ENCODE measurements at regions not wholly inside any gene's neighbourhood (a gene's known extent, or its start where the extent isn't known, plus 50 kb on each side); places are given as distances from the start of the nearest gene placed in this dataset.

- DNase-seq (ENCODE audit: low read depth, low spot score): no peak
- in situ Hi-C loops (cut with HindIII; ENCODE audit: low pct_unique_long_range_greater_than_20kb, low sequenced_read_pairs): no loop called here
Observed at GRCh38 chr16:80883159-80883642, 78.8 kb upstream of the CDYL2 start.

GRCh38 chr16:80875616-80876015 is 71.2 kb upstream of the CDYL2 start:
- no peak for DNase-seq (ENCODE audit: low read depth, low spot score)
- in situ Hi-C loops (cut with HindIII; ENCODE audit: low pct_unique_long_range_greater_than_20kb, low sequenced_read_pairs): no loop called here

DNA sequence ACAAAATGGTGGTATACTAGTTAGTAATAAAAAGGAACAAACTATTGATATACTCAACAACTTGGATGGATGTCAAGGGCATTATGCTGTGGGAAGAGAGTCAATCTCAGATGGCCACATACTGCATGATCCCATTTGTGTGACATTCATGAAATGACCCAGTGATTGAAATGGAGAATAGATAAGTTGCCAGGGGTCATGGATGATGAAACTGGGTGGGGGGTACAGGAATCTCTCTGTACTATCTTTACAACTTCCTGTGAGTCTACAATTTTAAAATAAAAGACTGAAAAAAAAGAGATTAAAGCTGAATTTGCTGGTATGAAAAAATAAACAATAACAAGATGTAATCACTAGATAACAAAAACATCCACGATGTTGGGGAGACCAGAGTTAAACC is 70.5 kb upstream of the CDYL2 start:
- in situ Hi-C loops (cut with HindIII; ENCODE audit: low pct_unique_long_range_greater_than_20kb, low sequenced_read_pairs): no loop called here
- DNase-seq (ENCODE audit: low read depth, low spot score): no peak

DNA sequence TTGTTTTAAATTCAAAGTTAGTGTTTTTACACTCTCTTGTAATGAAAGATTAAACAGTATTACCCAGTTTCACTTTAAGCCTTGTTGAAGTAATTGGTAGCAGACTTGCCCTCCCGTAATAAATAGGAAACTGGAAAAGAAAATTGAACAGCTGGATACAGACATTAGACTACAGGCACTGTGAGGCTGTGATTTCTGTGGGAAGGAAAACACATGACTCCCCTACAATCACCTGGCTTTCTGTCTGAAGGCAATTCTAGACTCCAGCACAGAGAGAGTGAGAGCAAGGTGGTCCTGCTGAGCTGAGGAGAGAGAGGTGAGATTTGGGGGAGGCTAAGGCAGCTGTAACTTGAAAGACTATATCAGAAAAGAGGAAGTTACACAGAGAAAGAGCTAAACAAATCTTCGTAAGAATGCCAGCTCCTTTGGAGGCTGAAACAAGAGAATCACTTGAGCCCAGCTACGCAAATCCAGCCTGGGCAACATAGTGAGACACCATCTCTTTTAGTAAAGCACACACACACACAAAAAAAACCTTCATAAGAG is 57.8 kb upstream of the CDYL2 start:
- no peak for DNase-seq (ENCODE audit: low read depth, low spot score)
- in situ Hi-C loops (cut with HindIII; ENCODE audit: low pct_unique_long_range_greater_than_20kb, low sequenced_read_pairs): no loop called here
